B cell (primary cell): ENCODE measurements at regions not wholly inside any gene's neighbourhood (a gene's known extent, or its start where the extent isn't known, plus 50 kb on each side); places are given as distances from the start of the nearest gene placed in this dataset.

Experiments
- CTCF ChIP-seq: fragments of 200-600 bp; IDR thresholded peaks from one replicate; pipeline ENCODE4 v1.8.0; 2022; ENCODE audit warnings: antibody characterized with exemption, mild to moderate bottlenecking
- EZH2 ChIP-seq: IDR thresholded peaks from 2 replicates; pipeline ENCODE4 v1.6.1; 2012; ENCODE audit warnings: borderline replicate concordance, low read depth, mild to moderate bottlenecking, moderate library complexity, low read length; ENCODE audit not compliant: insufficient read depth, poor library complexity, severe bottlenecking

DNA sequence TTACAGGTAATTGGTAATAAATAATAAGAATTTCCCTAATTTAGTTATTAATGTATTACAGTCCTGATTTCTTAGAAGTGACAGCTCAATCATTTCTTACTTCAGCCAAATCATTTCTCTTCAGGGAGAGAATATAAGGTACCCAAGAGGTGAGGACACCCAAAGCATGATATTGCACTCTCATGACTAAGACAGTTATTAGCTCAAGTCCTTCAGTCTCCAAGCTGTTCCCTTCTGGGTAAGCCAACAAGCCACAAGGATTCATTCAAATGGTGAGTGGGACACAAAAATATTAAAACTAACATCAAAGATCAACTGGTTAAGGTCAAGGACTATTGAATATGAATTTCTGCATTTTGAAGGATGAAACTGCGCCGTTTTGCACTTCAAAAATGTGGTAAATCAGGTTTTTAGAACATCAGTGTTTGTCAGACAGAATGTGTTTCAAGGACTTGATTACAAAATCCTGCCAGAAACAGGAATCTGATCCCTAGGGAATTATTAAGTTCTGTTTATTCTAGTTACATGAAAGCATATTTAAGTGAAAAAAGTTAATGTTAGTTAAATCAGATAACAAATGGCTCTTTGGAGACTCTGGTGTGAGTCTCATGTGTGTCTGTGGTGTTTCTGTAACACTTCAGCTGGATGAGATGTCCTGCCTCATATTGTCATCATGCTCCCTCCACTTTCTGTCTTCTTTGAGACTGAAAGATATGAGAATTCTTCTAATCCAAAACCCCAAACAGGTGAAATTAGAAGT lies 101.7 kb upstream of the COL8A1 start:
- TF ChIP-seq CTCF (no peak), EZH2 (no peak)
